K562 (cell line): ENCODE measurements at regions not wholly inside any gene's neighbourhood (a gene's known extent, or its start where the extent isn't known, plus 50 kb on each side); places are given as distances from the start of the nearest gene placed in this dataset.

ENCODE experiments used
- MGA ChIP-seq: fragments of 450-650 bp; IDR thresholded peaks from 2 replicates; pipeline ENCODE4 v1.6.1; 2016; ENCODE audit warnings: mild to moderate bottlenecking, moderate library complexity
- NBN ChIP-seq: fragments of 450-650 bp; IDR thresholded peaks from 2 replicates; pipeline ENCODE4 v1.6.1; 2016; ENCODE audit warnings: low read depth, mild to moderate bottlenecking
- WHSC1 ChIP-seq: IDR thresholded peaks from one replicate; pipeline ENCODE4 v1.6.1; 2012; ENCODE audit warnings: low read length, control low read depth, inconsistent platforms
- ZNF717 ChIP-seq: fragments of 250-450 bp; sonication (Bioruptor Pico); IDR thresholded peaks from 2 replicates; pipeline ENCODE4 v1.5.0; 2021
- TF ChIP-seq, protein P1 (sequence below), 2 experiments: fragments of 450-650 bp in 1 of 2; sonication (generic) in 1 of 2; formaldehyde crosslinking in 1 of 2; IDR thresholded peaks; 2 replicates each; pipeline versions ENCODE4 v1.7.1 to v1.9.0; 2016 to 2022; ENCODE audit warnings: inconsistent platforms in 1 of 2, mild to moderate bottlenecking in 1 of 2, missing genetic modification reagents in 1 of 2

DNA sequence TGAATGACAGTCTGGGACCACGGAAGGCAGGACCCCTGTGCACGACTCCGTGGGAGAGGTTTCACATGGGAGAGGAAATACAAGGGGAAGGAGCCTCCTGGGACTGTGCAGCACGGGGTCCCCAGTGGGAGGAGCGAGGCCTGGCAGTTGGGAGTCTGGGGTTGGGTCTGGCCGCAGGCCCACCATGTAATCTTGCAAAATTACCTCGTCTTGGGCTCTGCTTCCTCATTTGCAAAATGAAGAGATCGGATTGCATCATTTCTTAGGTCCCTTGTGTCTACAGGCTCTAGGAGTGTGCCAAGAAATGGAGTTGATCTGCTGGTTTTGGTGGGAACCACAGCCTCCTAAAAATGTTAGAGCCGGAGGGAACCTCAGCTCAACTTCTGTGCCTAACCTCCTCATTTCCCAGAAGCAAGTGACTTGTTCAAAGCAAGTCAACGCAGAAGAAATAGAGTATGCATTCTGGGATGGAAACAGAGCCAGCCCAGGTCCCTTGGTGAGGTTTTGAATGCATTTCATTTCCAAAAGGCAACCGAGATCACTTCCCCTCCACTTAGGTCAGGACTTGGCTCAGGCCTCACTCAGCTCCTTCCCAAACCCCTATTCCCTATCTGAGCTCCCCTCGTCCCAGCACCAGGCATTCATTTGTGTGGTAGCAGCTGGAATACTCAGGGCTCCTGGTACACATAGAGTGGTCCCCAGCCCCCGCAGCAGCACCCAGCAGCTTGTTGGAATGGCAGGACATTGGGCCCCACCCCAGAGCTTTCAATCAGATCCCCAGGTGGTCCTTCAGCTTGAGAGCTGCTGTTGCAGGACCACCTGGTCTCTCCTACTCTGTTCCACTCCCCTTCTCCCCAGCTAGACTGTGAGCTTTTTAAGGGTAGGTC is 267.7 kb downstream of the XXYLT1 start (continued):
- peak; percentile 48; the same call in 1 of the 2 replicates for TF ChIP-seq MGA
- no peak for TF ChIP-seq WHSC1
- TF ChIP-seq, protein P1, sequence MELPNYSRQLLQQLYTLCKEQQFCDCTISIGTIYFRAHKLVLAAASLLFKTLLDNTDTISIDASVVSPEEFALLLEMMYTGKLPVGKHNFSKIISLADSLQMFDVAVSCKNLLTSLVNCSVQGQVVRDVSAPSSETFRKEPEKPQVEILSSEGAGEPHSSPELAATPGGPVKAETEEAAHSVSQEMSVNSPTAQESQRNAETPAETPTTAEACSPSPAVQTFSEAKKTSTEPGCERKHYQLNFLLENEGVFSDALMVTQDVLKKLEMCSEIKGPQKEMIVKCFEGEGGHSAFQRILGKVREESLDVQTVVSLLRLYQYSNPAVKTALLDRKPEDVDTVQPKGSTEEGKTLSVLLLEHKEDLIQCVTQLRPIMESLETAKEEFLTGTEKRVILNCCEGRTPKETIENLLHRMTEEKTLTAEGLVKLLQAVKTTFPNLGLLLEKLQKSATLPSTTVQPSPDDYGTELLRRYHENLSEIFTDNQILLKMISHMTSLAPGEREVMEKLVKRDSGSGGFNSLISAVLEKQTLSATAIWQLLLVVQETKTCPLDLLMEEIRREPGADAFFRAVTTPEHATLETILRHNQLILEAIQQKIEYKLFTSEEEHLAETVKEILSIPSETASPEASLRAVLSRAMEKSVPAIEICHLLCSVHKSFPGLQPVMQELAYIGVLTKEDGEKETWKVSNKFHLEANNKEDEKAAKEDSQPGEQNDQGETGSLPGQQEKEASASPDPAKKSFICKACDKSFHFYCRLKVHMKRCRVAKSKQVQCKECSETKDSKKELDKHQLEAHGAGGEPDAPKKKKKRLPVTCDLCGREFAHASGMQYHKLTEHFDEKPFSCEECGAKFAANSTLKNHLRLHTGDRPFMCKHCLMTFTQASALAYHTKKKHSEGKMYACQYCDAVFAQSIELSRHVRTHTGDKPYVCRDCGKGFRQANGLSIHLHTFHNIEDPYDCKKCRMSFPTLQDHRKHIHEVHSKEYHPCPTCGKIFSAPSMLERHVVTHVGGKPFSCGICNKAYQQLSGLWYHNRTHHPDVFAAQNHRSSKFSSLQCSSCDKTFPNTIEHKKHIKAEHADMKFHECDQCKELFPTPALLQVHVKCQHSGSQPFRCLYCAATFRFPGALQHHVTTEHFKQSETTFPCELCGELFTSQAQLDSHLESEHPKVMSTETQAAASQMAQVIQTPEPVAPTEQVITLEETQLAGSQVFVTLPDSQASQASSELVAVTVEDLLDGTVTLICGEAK (IDR thresholded peaks at IDR 0.05): no peak
- TF ChIP-seq, protein P1 (CRISPR knock-in tag; IDR thresholded peaks at IDR 0.05): no peak
- TF ChIP-seq NBN: no peak
- TF ChIP-seq ZNF717: no peak
